Body of pancreas (tissue), 4 donors: ENCODE measurements at regions not wholly inside any gene's neighbourhood (a gene's known extent, or its start where the extent isn't known, plus 50 kb on each side); places are given as distances from the start of the nearest gene placed in this dataset.

Source experiments
- POLR2A ChIP-seq, 3 donors: fragments of 450-650 bp; IDR thresholded peaks; one replicate each; pipeline ENCODE4 v1.6.1; 2016; ENCODE audit warnings: antibody characterized with exemption in 3 of 3, mild to moderate bottlenecking in 2 of 3
- TF ChIP-seq, protein P1 (sequence below), 7 experiments: fragments of 450-650 bp in 4 of 7; fragments of 200-600 bp in 3 of 7; sonication (generic) in 3 of 7; IDR thresholded peaks; one replicate each; pipeline ENCODE4 v1.5.1; 2016 to 2019; ENCODE audit warnings: antibody characterized with exemption in 7 of 7

GRCh38 chr21:19320291-19320690, 916.7 kb upstream of the TMPRSS15 start:
- TF ChIP-seq, protein P1, sequence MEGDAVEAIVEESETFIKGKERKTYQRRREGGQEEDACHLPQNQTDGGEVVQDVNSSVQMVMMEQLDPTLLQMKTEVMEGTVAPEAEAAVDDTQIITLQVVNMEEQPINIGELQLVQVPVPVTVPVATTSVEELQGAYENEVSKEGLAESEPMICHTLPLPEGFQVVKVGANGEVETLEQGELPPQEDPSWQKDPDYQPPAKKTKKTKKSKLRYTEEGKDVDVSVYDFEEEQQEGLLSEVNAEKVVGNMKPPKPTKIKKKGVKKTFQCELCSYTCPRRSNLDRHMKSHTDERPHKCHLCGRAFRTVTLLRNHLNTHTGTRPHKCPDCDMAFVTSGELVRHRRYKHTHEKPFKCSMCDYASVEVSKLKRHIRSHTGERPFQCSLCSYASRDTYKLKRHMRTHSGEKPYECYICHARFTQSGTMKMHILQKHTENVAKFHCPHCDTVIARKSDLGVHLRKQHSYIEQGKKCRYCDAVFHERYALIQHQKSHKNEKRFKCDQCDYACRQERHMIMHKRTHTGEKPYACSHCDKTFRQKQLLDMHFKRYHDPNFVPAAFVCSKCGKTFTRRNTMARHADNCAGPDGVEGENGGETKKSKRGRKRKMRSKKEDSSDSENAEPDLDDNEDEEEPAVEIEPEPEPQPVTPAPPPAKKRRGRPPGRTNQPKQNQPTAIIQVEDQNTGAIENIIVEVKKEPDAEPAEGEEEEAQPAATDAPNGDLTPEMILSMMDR (IDR thresholded peaks at IDR 0.05): no peak
- TF ChIP-seq POLR2A (IDR thresholded peaks at IDR 0.05): no peak
